Stimulated activated CD4-positive, alpha-beta T cell treated with anti-CD3 and anti-CD28 coated beads, Interleukin-1b, Interleukin-23, amount 100 ng/mL, for 4 hours (primary cell): ENCODE measurements at regions not wholly inside any gene's neighbourhood (a gene's known extent, or its start where the extent isn't known, plus 50 kb on each side); places are given as distances from the start of the nearest gene placed in this dataset.

ENCODE experiments used
- DNase-seq, 2 donors: peaks; one replicate each; pipeline ENCODE4 v3.0.0-alpha.2; 2020; ENCODE audit warnings: low read depth in 2 of 2

GRCh38 chr13:106723036-106723435 is 155.1 kb upstream of the ARGLU1 start:
- DNase-seq = no peak

DNA sequence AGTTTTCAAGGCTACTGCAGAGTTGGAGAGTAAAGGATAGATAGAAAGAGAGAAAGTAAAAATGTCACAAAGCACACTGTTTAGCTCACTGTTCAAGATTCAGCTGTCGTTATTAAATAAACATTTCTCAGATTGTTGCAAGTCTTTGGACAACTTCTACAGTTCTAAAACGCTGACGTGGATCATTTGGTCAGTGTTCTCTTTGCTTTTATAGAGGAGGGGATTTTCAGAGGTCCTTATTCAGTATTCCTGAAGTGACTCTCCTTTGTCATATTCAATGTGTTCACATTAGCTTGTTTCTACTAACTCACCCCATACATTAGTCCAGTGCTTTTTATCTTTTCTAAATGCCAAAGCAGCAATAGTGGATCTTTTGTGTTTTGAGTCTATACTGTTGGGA is 154.7 kb upstream of the ARGLU1 start:
- no peak for DNase-seq

GRCh38 chr13:106721599-106721998 is 153.7 kb upstream of the ARGLU1 start:
- DNase-seq = no peak

GRCh38 chr13:106714271-106714982 is 146.5 kb upstream of the ARGLU1 start:
- no peak for DNase-seq

- DNase-seq = no peak
Observed at GRCh38 chr13:106712381-106712780, 144.4 kb upstream of the ARGLU1 start.

GRCh38 chr13:106710266-106710665 is 142.3 kb upstream of the ARGLU1 start:
- no peak for DNase-seq

DNA sequence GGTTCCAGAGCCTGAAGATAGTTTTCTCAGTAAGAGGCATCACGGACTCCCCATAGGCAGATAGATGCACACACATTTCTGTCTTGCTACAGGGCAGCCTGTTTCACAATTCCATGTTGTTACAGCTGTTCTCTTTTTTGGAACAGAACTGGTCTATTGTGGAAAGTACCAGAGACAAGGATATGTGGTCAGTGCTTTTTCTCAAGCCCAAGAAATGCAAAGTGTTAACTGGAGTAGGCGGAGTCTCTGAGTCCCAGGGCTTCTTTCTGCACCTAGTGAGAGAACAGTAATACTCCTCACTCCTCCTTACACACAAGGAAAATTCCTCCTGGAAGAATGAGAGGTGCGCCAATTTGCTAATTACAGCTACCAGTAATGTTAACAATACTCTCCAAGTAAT is 141.6 kb upstream of the ARGLU1 start:
- DNase-seq = no peak

DNA sequence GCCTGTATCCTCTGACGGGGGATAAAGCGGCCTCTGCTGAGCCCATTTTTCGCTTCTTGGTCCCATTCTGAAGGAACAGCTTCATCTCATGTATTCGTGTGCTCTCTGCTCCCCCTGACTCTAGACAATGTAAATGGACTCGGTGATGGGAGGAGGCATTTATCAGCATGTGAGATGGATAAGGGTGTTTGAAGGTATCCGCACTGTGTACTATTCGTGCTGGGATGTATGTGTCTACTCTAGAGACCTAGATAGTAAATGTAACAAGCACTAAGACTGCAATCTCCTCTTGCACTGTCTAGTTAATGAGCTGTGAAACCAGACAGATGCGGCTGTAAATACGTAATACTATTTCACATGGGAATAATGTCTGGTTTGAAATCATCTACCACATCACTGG is 134.6 kb upstream of the ARGLU1 start:
- no peak for DNase-seq

GRCh38 chr13:106701771-106702341 is 133.9 kb upstream of the ARGLU1 start:
- DNase-seq = no peak

GRCh38 chr13:106700439-106700838 is 132.5 kb upstream of the ARGLU1 start:
- no peak for DNase-seq

GRCh38 chr13:106700007-106700406 is 132.1 kb upstream of the ARGLU1 start:
- no peak for DNase-seq

GRCh38 chr13:106699311-106699710 is 131.4 kb upstream of the ARGLU1 start:
- DNase-seq = no peak

GRCh38 chr13:106696719-106697118 is 128.8 kb upstream of the ARGLU1 start:
- no peak for DNase-seq

DNA sequence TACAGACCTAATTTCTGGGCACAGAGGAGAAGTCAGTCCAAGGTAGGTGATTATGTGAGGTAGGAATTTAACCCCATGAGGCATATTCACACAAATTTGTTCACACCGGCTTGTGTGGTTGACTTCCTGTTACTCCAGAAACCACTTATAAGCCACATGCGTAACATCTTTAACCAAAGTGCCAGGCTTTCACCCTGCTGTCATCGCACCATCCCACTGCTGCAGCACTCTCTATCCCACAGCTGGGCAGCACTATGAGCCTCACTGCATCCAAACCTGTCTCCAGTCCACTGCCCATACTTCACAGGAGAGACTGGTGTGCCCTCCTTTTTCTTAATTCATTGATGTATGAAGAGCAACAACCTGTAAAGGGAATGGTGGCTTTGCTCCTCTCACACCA is 128.2 kb upstream of the ARGLU1 start:
- no peak for DNase-seq

DNA sequence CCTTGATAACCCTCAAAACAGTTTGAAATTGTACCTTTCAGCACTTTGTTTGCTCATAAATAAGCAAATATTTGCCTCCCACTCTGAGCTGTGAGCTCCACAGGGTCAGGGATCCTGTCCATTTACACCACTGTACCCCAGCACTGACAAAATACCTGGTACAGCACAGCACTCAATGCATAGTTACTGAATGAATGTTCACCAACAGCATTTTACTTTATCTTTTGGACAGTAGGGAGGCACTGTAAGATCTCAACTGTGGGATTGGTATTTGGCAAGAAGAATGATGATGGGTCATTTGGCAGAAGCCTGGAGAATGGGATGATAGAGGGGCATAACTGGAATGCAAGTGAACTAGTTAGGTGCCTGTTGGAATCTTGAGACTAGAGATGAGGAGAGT is 127.2 kb upstream of the ARGLU1 start:
- DNase-seq = no peak

DNA sequence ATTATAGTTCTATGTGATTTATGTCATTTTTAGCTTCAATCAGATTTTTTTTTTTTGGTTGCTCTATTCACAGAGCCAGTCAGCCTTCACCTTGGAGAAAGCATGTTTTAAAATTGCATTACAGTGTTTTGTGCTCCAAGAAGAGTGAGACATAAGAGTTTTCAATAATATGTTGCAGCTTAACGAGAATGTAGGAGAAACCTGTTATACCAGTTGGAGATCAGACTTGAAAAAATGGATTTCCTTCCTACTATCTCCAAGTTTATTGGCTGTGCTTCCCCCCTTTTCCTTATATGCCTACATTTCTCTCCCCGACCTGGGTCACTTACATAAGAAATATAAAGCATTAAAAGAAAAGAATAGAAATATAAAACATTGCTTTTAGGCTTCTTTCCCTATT is 123.9 kb upstream of the ARGLU1 start:
- DNase-seq = no peak

GRCh38 chr13:106691341-106691740 is 123.4 kb upstream of the ARGLU1 start:
- DNase-seq = no peak

- no peak for DNase-seq
Observed at GRCh38 chr13:106690779-106691178, 122.8 kb upstream of the ARGLU1 start.

DNA sequence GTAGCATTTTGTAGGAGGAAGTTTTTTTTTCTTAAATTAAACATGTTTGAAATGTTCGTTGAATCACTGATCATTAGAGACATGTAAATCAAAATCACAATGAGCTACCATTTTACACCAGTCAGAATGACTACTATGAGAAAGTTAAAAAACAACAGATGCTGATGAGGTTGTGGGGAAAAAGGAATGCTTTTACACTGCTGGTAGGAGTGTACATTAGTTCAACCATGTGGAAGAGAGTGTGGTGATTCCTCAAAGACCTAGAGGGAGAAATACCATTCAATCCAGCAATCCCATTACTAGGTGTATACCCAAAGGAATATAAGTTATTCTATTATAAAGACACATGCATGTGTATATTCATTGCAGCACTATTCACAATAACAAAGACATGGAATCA is 122.0 kb upstream of the ARGLU1 start:
- no peak for DNase-seq

GRCh38 chr13:106688940-106689339 is 121.0 kb upstream of the ARGLU1 start:
- DNase-seq = no peak

DNA sequence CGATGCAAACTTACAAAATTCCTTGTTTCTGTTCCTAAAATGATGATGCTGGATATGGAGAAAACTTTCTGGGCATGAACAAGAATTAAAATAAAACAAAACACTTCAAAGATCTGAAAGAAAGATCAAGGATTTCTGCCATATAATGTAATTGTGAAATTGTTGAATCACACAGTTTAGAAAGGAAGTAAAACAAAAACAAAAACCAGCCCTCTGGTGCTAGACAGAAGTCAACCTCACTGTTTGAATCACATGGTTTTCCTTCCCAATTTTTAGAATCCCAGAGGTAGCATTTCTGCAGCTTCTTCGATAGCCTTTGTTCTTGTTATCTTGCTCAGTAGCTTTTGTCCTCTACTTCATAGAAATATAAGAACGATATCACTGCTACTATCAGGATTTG is 118.2 kb upstream of the ARGLU1 start:
- DNase-seq = no peak

GRCh38 chr13:106685143-106685542 is 117.2 kb upstream of the ARGLU1 start:
- DNase-seq = no peak

DNA sequence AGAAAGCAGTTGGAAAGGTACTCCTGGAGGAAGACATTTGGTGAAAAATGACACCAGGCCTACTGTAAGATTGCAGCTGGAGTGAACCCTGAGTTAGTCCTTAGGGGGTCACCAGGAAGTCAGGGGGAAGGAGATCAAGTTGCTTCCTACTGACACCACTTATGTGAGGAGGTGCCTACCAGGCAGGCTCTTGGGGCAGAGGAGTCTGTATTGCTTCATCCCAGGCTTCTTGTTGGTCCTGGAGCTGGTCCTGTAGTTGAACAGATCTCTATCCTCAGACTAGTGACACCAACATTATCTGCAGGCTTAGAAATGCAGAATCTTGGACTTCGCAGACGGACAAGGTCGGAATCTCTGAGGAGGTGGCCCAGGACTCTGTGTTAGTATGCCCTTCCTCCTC is 116.0 kb upstream of the ARGLU1 start:
- no peak for DNase-seq

GRCh38 chr13:106683179-106683578 is 115.2 kb upstream of the ARGLU1 start:
- no peak for DNase-seq
